Liver (tissue), 3 donors: ENCODE measurements at regions not wholly inside any gene's neighbourhood (a gene's known extent, or its start where the extent isn't known, plus 50 kb on each side); places are given as distances from the start of the nearest gene placed in this dataset.

ENCODE experiments used
- CTCF ChIP-seq: fragments of 150-350 bp; IDR thresholded peaks from 2 replicates; pipeline ENCODE4 v1.5.1; 2017; ENCODE audit warnings: improper control_type of control experiment, low read depth, low read length; ENCODE audit not compliant: missing input control
- GABPA ChIP-seq, 2 donors: IDR thresholded peaks in 1 of 2; conservative IDR thresholded peaks in 1 of 2; 2 replicates each; pipeline ENCODE4 v1.6.1; 2016; ENCODE audit warnings: antibody characterized with exemption in 2 of 2, mild to moderate bottlenecking in 1 of 2, moderate library complexity in 1 of 2
- MAX ChIP-seq: IDR thresholded peaks from 2 replicates; pipeline ENCODE4 v1.6.1; 2016; ENCODE audit warnings: antibody characterized with exemption
- RAD21 ChIP-seq, 2 donors: IDR thresholded peaks; 2 replicates each; pipeline ENCODE4 v1.6.1; 2016; ENCODE audit warnings: antibody characterized with exemption in 2 of 2, mild to moderate bottlenecking in 2 of 2
- REST ChIP-seq: IDR thresholded peaks from 2 replicates; pipeline ENCODE4 v1.6.1; 2016; ENCODE audit warnings: antibody characterized with exemption, mild to moderate bottlenecking
- RXRA ChIP-seq, 2 donors: IDR thresholded peaks; 2 replicates each; pipeline ENCODE4 v1.6.1; 2017 to 2018; ENCODE audit warnings: antibody characterized with exemption in 2 of 2, mild to moderate bottlenecking in 1 of 2
- YY1 ChIP-seq: IDR thresholded peaks from 2 replicates; pipeline ENCODE4 v1.6.1; 2016; ENCODE audit warnings: antibody characterized with exemption, mild to moderate bottlenecking
- ZBTB33 ChIP-seq: IDR thresholded peaks from 2 replicates; pipeline ENCODE4 v1.6.1; 2016; ENCODE audit warnings: antibody characterized with exemption
- donor health status: healthy.
- donor health status: healthy.

- TF ChIP-seq CTCF (no peak), MAX (no peak), REST (no peak), ZBTB33 (no peak), RAD21 (IDR thresholded peaks at IDR 0.05) (no peak), YY1 (peak; percentile 38), GABPA (IDR thresholded peaks at IDR 0.05 in 1 of 2, conservative IDR thresholded peaks at IDR 0.05 in 1 of 2) (peak in 1 of 2 donors; percentile 36), RXRA (IDR thresholded peaks at IDR 0.05) (peak in 1 of 2 donors; percentile 62)
Observed at GRCh38 chr7:57375783-57376182, 74.2 kb upstream of the ZNF716 start.
